ENCODE measurements at regions not wholly inside any gene's neighbourhood (a gene's known extent, or its start where the extent isn't known, plus 50 kb on each side); places are given as distances from the start of the nearest gene placed in this dataset.

- DNase-seq: no peak
- intact Hi-C loops (cut with DNase I): no loop called here
Measured at GRCh38 chr4:4607336-4608213, 65.7 kb upstream of the STX18 start.

- intact Hi-C loops (cut with DNase I): no loop called here
Measured at GRCh38 chr4:4606321-4606720, 64.5 kb upstream of the STX18 start.

GRCh38 chr4:4605849-4606248 lies 64.0 kb upstream of the STX18 start:
- intact Hi-C loops (cut with DNase I): no loop called here
- no peak for DNase-seq

More at GRCh38 chr4:4606321-4606720, 64.5 kb upstream of the STX18 start:
- DNase-seq: peak in 1 of 10 donors; percentile 59

GRCh38 chr4:4603592-4603991 lies 61.7 kb upstream of the STX18 start:
- intact Hi-C loops (cut with DNase I): no loop called here
- DNase-seq: no peak

GRCh38 chr4:4603067-4603466 lies 61.2 kb upstream of the STX18 start:
- intact Hi-C loops (cut with DNase I): no loop called here
- DNase-seq: no peak

- intact Hi-C loops (cut with DNase I): no loop called here
- no peak for DNase-seq
Measured at GRCh38 chr4:4602468-4602867, 60.6 kb upstream of the STX18 start.

- DNase-seq: no peak
- intact Hi-C loops (cut with DNase I): no loop called here
Measured at GRCh38 chr4:4601803-4602369, 60.0 kb upstream of the STX18 start.

- intact Hi-C loops (cut with DNase I): no loop called here
Measured at GRCh38 chr4:4599481-4600275, 57.8 kb upstream of the STX18 start.

GRCh38 chr4:4598851-4599411 lies 57.1 kb upstream of the STX18 start:
- no peak for DNase-seq
- intact Hi-C loops (cut with DNase I): no loop called here

More at GRCh38 chr4:4599481-4600275, 57.8 kb upstream of the STX18 start:
- no peak for DNase-seq

- DNase-seq: no peak
- intact Hi-C loops (cut with DNase I): no loop called here
Measured at GRCh38 chr4:4596720-4597119, 54.9 kb upstream of the STX18 start.

- intact Hi-C loops (cut with DNase I): no loop called here
- no peak for DNase-seq
Measured at GRCh38 chr4:4595252-4595651, 53.4 kb upstream of the STX18 start.

GRCh38 chr4:4594285-4594920 lies 52.6 kb upstream of the STX18 start:
- intact Hi-C loops (cut with DNase I): no loop called here

GRCh38 chr4:4593596-4594284 lies 51.9 kb upstream of the STX18 start:
- DNase-seq: no peak
- intact Hi-C loops (cut with DNase I): no loop called here

More at GRCh38 chr4:4594285-4594920, 52.6 kb upstream of the STX18 start:
- no peak for DNase-seq

- DNase-seq: no peak
- intact Hi-C loops (cut with DNase I): no loop called here
Measured at GRCh38 chr4:4592414-4592813, 50.6 kb upstream of the STX18 start.
